GM12878 (cell line): ENCODE measurements at regions not wholly inside any gene's neighbourhood (a gene's known extent, or its start where the extent isn't known, plus 50 kb on each side); places are given as distances from the start of the nearest gene placed in this dataset.

Source experiments
- ATAC-seq: fragments of 200-7000 bp; cut with Tn5 transposase; 3 replicates; pipeline ENCODE4 v1.9.1; 2020; ENCODE audit warnings: mild to moderate bottlenecking, moderate library complexity
- BruUV-seq: library from RNA; stranded (reverse); fragments of 400-500 nt; replicated peaks from 2 replicates; lab custom pipeline; 2021; lab: Mats Ljungman, UMichigan
- CTCF ChIA-PET: fragments of 300-600 bp; sonication (Branson Sonifier 250); formaldehyde crosslinking; extraction: SDS; loops from one replicate; lab custom pipeline; 2021; ENCODE audit warnings: inconsistent platforms; lab: Yijun Ruan, JAX
- POLR2A ChIA-PET: fragments of 350-600 bp; formaldehyde crosslinking; extraction: SDS; loops from one replicate; lab custom pipeline; 2021; ENCODE audit warnings: inconsistent platforms; lab: Charles Lee
- RAD21 ChIA-PET: fragments of 300-600 bp; sonication (Branson Sonifier 250); formaldehyde crosslinking; loops from one replicate; lab custom pipeline; 2023; ENCODE audit warnings: antibody characterized with exemption; ENCODE audit not compliant: unreplicated experiment; lab: Charles Lee
- SMC1A ChIA-PET: fragments of 300-600 bp; sonication (Branson Sonifier 250); formaldehyde crosslinking; loops from one replicate; lab custom pipeline; 2023; ENCODE audit not compliant: unreplicated experiment, uncharacterized antibody; lab: Charles Lee
- DNase-seq: peaks from one replicate; pipeline ENCODE4 v3.0.0-alpha.2; 2011; ENCODE audit warnings: low read depth, low spot score
- FAIRE-seq: peaks from 3 replicates; lab custom pipeline; 2011; peaks lifted over from hg19 to GRCh38; lab: Jason Lieb, UNC
- H2AFZ ChIP-seq: 2 replicates; pipeline ENCODE4 v1.6.0; 2011; ENCODE audit warnings: low read depth, low read length, control low read depth; ENCODE audit not compliant: control insufficient read depth
- H3K27ac ChIP-seq: 2 replicates; pipeline ENCODE4 v1.5.1; 2011; ENCODE audit warnings: control low read depth; ENCODE audit not compliant: control insufficient read depth, insufficient read depth
- H3K27me3 ChIP-seq, 2 experiments: replicated peaks in 1 of 2; 2 replicates each; pipeline versions ENCODE4 v1.6.0 to v1.6.1; 2011; ENCODE audit warnings: low read length in 1 of 2; ENCODE audit not compliant: control insufficient read depth in 2 of 2, insufficient read depth in 2 of 2
- H3K36me3 ChIP-seq, 2 experiments: 2 replicates each; pipeline ENCODE4 v1.5.1; 2011; ENCODE audit warnings: low read length in 1 of 2; ENCODE audit not compliant: control insufficient read depth in 2 of 2, insufficient read depth in 2 of 2
- H3K4me1 ChIP-seq: 2 replicates; pipeline ENCODE4 v1.6.1; 2011; ENCODE audit warnings: mild to moderate bottlenecking, low read length, moderate library complexity, mixed read lengths; ENCODE audit not compliant: control insufficient read depth, insufficient read depth
- H3K4me2 ChIP-seq: 2 replicates; pipeline ENCODE4 v1.6.0; 2011; ENCODE audit warnings: control low read depth; ENCODE audit not compliant: control insufficient read depth, insufficient read depth
- H3K4me3 ChIP-seq: fragments of 200-600 bp; sonication (generic); 2 replicates; pipeline ENCODE4 v1.5.1; 2016
- H3K79me2 ChIP-seq: 2 replicates; pipeline ENCODE4 v1.6.0; 2011; ENCODE audit warnings: low read length; ENCODE audit not compliant: control insufficient read depth, insufficient read depth
- H3K9ac ChIP-seq: 2 replicates; pipeline ENCODE4 v1.8.0; 2011; ENCODE audit warnings: low read length, control low read depth, mixed read lengths; ENCODE audit not compliant: control insufficient read depth, insufficient read depth
- H3K9me3 ChIP-seq: replicated peaks from 3 replicates; pipeline ENCODE4 v1.5.1; 2011; ENCODE audit warnings: mild to moderate bottlenecking, low read length; ENCODE audit not compliant: control insufficient read depth, insufficient read depth
- H4K20me1 ChIP-seq: 2 replicates; pipeline ENCODE4 v1.6.0; 2011; ENCODE audit not compliant: control insufficient read depth, insufficient read depth
- CBX5 ChIP-seq: sonication (generic); IDR thresholded peaks from 2 replicates; pipeline ENCODE4 v1.6.1; 2016; ENCODE audit warnings: low read depth, moderate library complexity, mild to moderate bottlenecking, inconsistent platforms
- CREM ChIP-seq: IDR thresholded peaks from 2 replicates; pipeline ENCODE4 v1.6.1; 2014; ENCODE audit warnings: antibody characterized with exemption, low read depth
- GABPA ChIP-seq: IDR thresholded peaks from 2 replicates; pipeline ENCODE4 v1.6.1; 2014; ENCODE audit warnings: antibody characterized with exemption, low read depth, mild to moderate bottlenecking, inconsistent platforms
- JUND ChIP-seq: IDR thresholded peaks from 2 replicates; pipeline ENCODE4 v1.6.1; 2012; ENCODE audit warnings: low read depth, mild to moderate bottlenecking, low read length, improper control_type of control experiment, moderate library complexity
- MEF2B ChIP-seq: fragments of 450-650 bp; IDR thresholded peaks from 2 replicates; pipeline ENCODE4 v1.6.1; 2018; ENCODE audit warnings: mild to moderate bottlenecking, moderate library complexity; ENCODE audit not compliant: partially characterized antibody, poor library complexity, severe bottlenecking
- MTA3 ChIP-seq: IDR thresholded peaks from 2 replicates; pipeline ENCODE4 v1.6.1; 2012; ENCODE audit warnings: low read length, inconsistent platforms, borderline replicate concordance
- NFXL1 ChIP-seq: fragments of 450-650 bp; IDR thresholded peaks from 2 replicates; pipeline ENCODE4 v1.6.1; 2017; ENCODE audit warnings: antibody characterized with exemption, mild to moderate bottlenecking, borderline replicate concordance
- PAX5 ChIP-seq: IDR thresholded peaks from 2 replicates; pipeline ENCODE4 v1.6.1; 2011; ENCODE audit warnings: low read depth, low read length, borderline replicate concordance
- POLR2AphosphoS2 ChIP-seq: IDR thresholded peaks from 2 replicates; pipeline ENCODE4 v1.6.1; 2011; ENCODE audit warnings: low read depth, mild to moderate bottlenecking, low read length, improper control_type of control experiment, moderate library complexity
- POLR2AphosphoS5 ChIP-seq: IDR thresholded peaks from 2 replicates; pipeline ENCODE4 v1.6.1; 2011; ENCODE audit warnings: mild to moderate bottlenecking, low read length, inconsistent platforms
- RAD51 ChIP-seq: fragments of 450-650 bp; IDR thresholded peaks from 2 replicates; pipeline ENCODE4 v1.6.1; 2016; ENCODE audit warnings: moderate library complexity, mild to moderate bottlenecking, inconsistent platforms
- RELA ChIP-seq: fragments of 450-650 bp; IDR thresholded peaks from 2 replicates; pipeline ENCODE4 v1.8.0; 2014; ENCODE audit warnings: borderline replicate concordance; ENCODE audit not compliant: partially characterized antibody
- SPI1 ChIP-seq: IDR thresholded peaks from 2 replicates; pipeline ENCODE4 v1.6.1; 2011; ENCODE audit warnings: low read depth, mild to moderate bottlenecking, low read length, moderate library complexity, borderline replicate concordance; ENCODE audit not compliant: insufficient read depth
- SUZ12 ChIP-seq: fragments of 200-600 bp; sonication (generic); IDR thresholded peaks from one replicate; pipeline ENCODE4 v1.6.1; 2018; ENCODE audit warnings: antibody characterized with exemption, mild to moderate bottlenecking; ENCODE audit not compliant: unreplicated experiment
- YY1 ChIP-seq: IDR thresholded peaks from 2 replicates; pipeline ENCODE4 v1.6.1; 2011; ENCODE audit warnings: low read depth, mild to moderate bottlenecking, low read length
- ZNF274 ChIP-seq: IDR thresholded peaks from one replicate; pipeline ENCODE4 v1.8.0; 2011; ENCODE audit not compliant: insufficient read length, insufficient read depth
- WGBS: methylation state at CpG from one replicate; pipeline ENCODE4 v1.1.6; 2016; ENCODE audit warnings: low lambda C conversion rate; ENCODE audit not compliant: insufficient replicate concordance, insufficient coverage; ENCODE audit errors: missing lambda C conversion rate; 5-methylcytosine and 5-hydroxymethylcytosine counted together
- in situ Hi-C: fragments of 300-500 bp; cut with MboI; formaldehyde crosslinking; loops from 9 replicates; pipeline ENCODE4 v1.14.3; 2018; ENCODE audit warnings: mixed read lengths
- intact Hi-C: fragments of 100-400 bp; cut with micrococcal nuclease; formaldehyde crosslinking; loops from one replicate; pipeline ENCODE4 v1.14.2; 2022; ENCODE audit not compliant: unreplicated experiment

DNA sequence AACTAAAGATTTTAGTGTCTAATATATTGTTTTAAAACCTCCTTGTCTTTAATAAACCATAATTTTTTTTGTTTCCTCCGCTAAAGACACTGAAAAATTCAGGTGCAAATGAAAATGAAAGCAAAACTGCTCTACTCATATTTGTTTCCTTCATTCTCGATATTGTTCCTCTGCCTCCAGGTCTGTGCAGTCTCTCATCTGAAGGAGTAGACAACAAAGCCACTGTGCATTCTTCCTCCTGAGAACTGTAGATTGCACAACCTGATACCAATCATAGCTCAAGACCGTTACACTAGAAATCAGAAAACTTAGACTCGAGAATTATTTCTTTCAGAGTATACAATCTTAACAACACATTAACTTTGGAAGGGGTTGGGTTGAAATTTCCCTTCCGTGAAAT lies 373.1 kb upstream of the CXADR start:
- Histone ChIP-seq H3K4me2 (no peak overlapping the region), H3K9me3 (no peaks in the 10 kb centered on the region), H3K27ac (no peak overlapping the region), H3K4me1 (no peaks in the 10 kb centered on the region), H3K9ac (no peak overlapping the region), H3K36me3 (no peaks in the 10 kb centered on the region), H3K79me2 (no peaks in the 10 kb centered on the region), H3K27me3 (no peaks in the 10 kb centered on the region), H3K4me3 (no peak overlapping the region), H4K20me1 (no peaks in the 10 kb centered on the region), H2AFZ (no peak overlapping the region)
- 32% methylated on average over 5 of the region's 5 CpGs for WGBS
- FAIRE-seq (no peak), DNase-seq (no peak), ATAC-seq (no peak)
- ChIA-PET CTCF (no interaction called here), SMC1A (no interaction called here), RAD21 (no interaction called here), POLR2A (no interaction called here)
- no peak for TF ChIP-seq SUZ12
- no peak for TF ChIP-seq CREM
- no peak for TF ChIP-seq CBX5
- no peak for TF ChIP-seq NFXL1
- TF ChIP-seq SPI1 = no peak
- no peak for TF ChIP-seq RELA
- no peak for TF ChIP-seq YY1
- TF ChIP-seq POLR2AphosphoS2 = no peak
- no peak for TF ChIP-seq MEF2B
- no peak for TF ChIP-seq JUND
- no peak for TF ChIP-seq RAD51
- TF ChIP-seq POLR2AphosphoS5 = no peak
- no peak for TF ChIP-seq MTA3
- TF ChIP-seq ZNF274 = no peak
- TF ChIP-seq PAX5 = no peak
- TF ChIP-seq GABPA = no peak
- in situ Hi-C loops (no loop called here), intact Hi-C loops (no loop called here)
- BruUV-seq = no TSS peak
